MM.1S (cell line): ENCODE measurements at regions not wholly inside any gene's neighbourhood (a gene's known extent, or its start where the extent isn't known, plus 50 kb on each side); places are given as distances from the start of the nearest gene placed in this dataset.

ENCODE experiments used
- CTCF ChIP-seq: fragments of 300-600 bp; sonication (generic); IDR thresholded peaks from 2 replicates; pipeline ENCODE4 v1.5.1; 2016; ENCODE audit warnings: antibody characterized with exemption, low read length, mixed read lengths
- EZH2 ChIP-seq: fragments of 300-600 bp; sonication (generic); optimal IDR thresholded peaks from 2 replicates; pipeline ENCODE3; 2017; ENCODE audit warnings: low read depth, mild to moderate bottlenecking, antibody characterized with exemption, low read length, mixed read lengths
- EZH2phosphoT487 ChIP-seq: fragments of 300-600 bp; sonication (generic); IDR thresholded peaks from 2 replicates; pipeline ENCODE4 v1.6.1; 2018; ENCODE audit warnings: antibody characterized with exemption, low read length

- TF ChIP-seq CTCF (no peak), EZH2 (no peak), EZH2phosphoT487 (no peak)
Measured at GRCh38 chr2:18380321-18380720, 180.1 kb downstream of the RDH14 start.
